AG09309 (cell line): ENCODE measurements at regions not wholly inside any gene's neighbourhood (a gene's known extent, or its start where the extent isn't known, plus 50 kb on each side); places are given as distances from the start of the nearest gene placed in this dataset.

Experiments
- DNase-seq: peaks from one replicate; pipeline ENCODE4 v3.0.0-alpha.2; 2010; ENCODE audit warnings: low read depth
- H3K4me3 ChIP-seq: 2 replicates; pipeline ENCODE4 v1.5.1; 2011; ENCODE audit warnings: mild to moderate bottlenecking, low read depth, low read length, moderate library complexity; ENCODE audit not compliant: control insufficient read depth
- TF ChIP-seq, protein P1 (sequence below): IDR thresholded peaks from 2 replicates; pipeline ENCODE4 v1.5.1; 2011; ENCODE audit warnings: mild to moderate bottlenecking, low read depth, low read length, inconsistent platforms; ENCODE audit not compliant: insufficient read depth, control insufficient read depth; ENCODE audit errors: missing control alignments

GRCh38 chr9:19700699-19701098 is 88.1 kb downstream of the SLC24A2 start:
- no peak overlapping the region for H3K4me3 ChIP-seq
- TF ChIP-seq, protein P1, sequence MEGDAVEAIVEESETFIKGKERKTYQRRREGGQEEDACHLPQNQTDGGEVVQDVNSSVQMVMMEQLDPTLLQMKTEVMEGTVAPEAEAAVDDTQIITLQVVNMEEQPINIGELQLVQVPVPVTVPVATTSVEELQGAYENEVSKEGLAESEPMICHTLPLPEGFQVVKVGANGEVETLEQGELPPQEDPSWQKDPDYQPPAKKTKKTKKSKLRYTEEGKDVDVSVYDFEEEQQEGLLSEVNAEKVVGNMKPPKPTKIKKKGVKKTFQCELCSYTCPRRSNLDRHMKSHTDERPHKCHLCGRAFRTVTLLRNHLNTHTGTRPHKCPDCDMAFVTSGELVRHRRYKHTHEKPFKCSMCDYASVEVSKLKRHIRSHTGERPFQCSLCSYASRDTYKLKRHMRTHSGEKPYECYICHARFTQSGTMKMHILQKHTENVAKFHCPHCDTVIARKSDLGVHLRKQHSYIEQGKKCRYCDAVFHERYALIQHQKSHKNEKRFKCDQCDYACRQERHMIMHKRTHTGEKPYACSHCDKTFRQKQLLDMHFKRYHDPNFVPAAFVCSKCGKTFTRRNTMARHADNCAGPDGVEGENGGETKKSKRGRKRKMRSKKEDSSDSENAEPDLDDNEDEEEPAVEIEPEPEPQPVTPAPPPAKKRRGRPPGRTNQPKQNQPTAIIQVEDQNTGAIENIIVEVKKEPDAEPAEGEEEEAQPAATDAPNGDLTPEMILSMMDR = no peak
- DNase-seq = no peak

- no peak for DNase-seq
- TF ChIP-seq, protein P1 = no peak
- no peak overlapping the region for H3K4me3 ChIP-seq
These were observed 89.1 kb downstream of the SLC24A2 start for GRCh38 chr9:19699756-19700155.

GRCh38 chr9:19698960-19699359 is 89.9 kb downstream of the SLC24A2 start:
- no peak overlapping the region for H3K4me3 ChIP-seq
- TF ChIP-seq, protein P1 = no peak
- no peak for DNase-seq

DNA sequence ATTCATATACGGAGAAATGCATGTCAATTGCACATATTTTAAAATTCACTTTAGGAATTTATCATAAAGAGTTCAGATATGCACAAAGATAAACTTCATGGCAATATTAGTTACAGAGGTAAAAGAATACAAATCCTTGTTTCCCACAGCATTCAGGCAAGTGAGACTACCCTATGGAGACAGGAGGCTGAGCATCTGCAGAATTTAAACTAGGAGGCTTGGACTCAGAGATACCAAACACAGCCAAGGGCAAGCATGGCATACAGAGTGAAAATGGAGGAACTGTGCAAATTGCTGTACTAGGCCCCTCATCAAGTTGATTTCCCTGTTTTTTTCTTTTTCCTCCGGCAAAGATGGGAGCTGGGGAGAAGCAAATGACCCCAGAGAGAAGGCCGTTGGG is 94.2 kb downstream of the SLC24A2 start:
- DNase-seq = no peak
- TF ChIP-seq, protein P1 = no peak
- no peak overlapping the region for H3K4me3 ChIP-seq

DNA sequence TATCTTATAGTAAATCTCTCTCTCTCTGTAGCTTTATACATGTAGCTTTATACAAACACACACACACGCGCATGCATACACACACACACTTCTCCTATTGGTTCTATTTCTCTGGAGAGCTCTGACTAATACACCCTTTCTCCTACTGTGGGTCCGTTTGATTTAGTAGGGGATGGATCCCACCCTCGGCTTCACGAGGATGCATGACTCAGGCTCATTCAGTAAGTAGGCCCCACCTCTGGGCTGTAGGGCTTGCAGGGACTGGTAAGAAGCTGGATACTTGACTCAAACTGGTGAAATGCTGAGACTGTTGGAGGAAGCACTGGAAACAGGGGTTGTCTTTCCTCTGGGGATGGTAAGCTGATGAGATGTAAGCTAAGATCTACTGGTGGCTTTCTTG is 98.7 kb downstream of the SLC24A2 start:
- DNase-seq = no peak
- TF ChIP-seq, protein P1 = no peak
- no peak overlapping the region for H3K4me3 ChIP-seq

DNA sequence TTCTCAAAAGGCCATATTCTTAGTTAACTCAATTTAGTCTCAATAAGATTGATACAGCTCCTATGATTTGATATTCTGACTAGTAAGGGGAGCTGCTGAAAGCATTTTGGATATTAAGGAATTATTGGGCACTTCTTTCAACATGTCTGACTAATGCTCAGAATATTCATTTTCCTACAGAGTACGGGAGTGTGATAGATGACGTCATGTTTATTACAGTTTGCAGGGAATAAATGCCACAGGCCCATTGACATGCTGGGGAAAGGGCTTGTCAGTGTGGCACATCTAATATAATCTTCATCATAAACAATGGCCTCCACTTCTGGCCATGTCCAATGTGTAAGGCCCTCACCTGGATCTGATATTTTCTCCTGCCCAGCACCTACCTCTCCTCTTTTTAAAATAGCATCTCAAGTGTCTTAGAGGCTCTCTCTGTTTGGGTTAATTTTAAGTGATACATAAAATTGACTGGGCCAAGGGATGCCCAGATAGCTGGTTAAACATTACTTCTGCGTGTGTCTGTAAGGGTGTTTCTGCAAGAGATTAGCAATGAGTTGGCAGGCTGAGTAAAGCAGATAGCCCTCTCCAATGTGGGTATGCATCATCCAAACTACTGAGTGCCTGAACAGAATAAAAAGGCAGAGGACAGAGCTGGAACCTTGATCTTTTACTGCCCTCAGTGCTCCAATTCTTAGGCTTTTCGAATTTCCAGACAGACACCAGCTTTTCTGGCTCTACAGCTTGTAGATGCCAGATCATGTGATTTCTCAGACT is 99.3 kb downstream of the SLC24A2 start:
- DNase-seq = no peak
- TF ChIP-seq, protein P1 = no peak
- no peak overlapping the region for H3K4me3 ChIP-seq
